HEK293T (cell line): ENCODE measurements at regions not wholly inside any gene's neighbourhood (a gene's known extent, or its start where the extent isn't known, plus 50 kb on each side); places are given as distances from the start of the nearest gene placed in this dataset.

ENCODE experiments used
- CTCF ChIA-PET: fragments of 350-600 bp; formaldehyde crosslinking; extraction: SDS; loops from one replicate; lab custom pipeline; 2021; ENCODE audit warnings: antibody characterized with exemption, inconsistent platforms; lab: Yijun Ruan, JAX
- POLR2A ChIA-PET: fragments of 350-600 bp; formaldehyde crosslinking; extraction: SDS; loops from one replicate; lab custom pipeline; 2020; ENCODE audit warnings: antibody characterized with exemption, inconsistent platforms; lab: Yijun Ruan, JAX
- DNase-seq: peaks from one replicate; pipeline ENCODE4 v3.0.0; 2012; ENCODE audit warnings: mixed read lengths; ENCODE audit errors: extremely low spot score
- ARNT ChIP-seq: fragments of 450-650 bp; IDR thresholded peaks from 2 replicates; pipeline ENCODE4 v1.6.1; 2017; ENCODE audit warnings: mild to moderate bottlenecking
- BHLHE40 ChIP-seq: fragments of 450-650 bp; IDR thresholded peaks from 2 replicates; pipeline ENCODE4 v1.6.1; 2016; ENCODE audit warnings: mild to moderate bottlenecking, moderate library complexity, borderline replicate concordance
- CTBP1 ChIP-seq: fragments of 450-650 bp; IDR thresholded peaks from 2 replicates; pipeline ENCODE4 v1.6.1; 2016; ENCODE audit warnings: borderline replicate concordance
- ELF4 ChIP-seq: fragments of 450-650 bp; IDR thresholded peaks from 2 replicates; pipeline ENCODE4 v1.6.1; 2017; ENCODE audit warnings: antibody characterized with exemption
- FOXA1 ChIP-seq: fragments of 450-650 bp; IDR thresholded peaks from 2 replicates; pipeline ENCODE4 v1.6.1; 2016; ENCODE audit warnings: mild to moderate bottlenecking
- FOXK2 ChIP-seq: fragments of 450-650 bp; IDR thresholded peaks from 2 replicates; pipeline ENCODE4 v1.6.1; 2016; ENCODE audit warnings: mild to moderate bottlenecking
- FOXM1 ChIP-seq: fragments of 450-650 bp; IDR thresholded peaks from 2 replicates; pipeline ENCODE4 v1.6.1; 2017; ENCODE audit warnings: mild to moderate bottlenecking, borderline replicate concordance
- HDGF ChIP-seq: fragments of 450-650 bp; IDR thresholded peaks from 2 replicates; pipeline ENCODE4 v1.6.1; 2017; ENCODE audit warnings: antibody characterized with exemption, borderline replicate concordance
- L3MBTL2 ChIP-seq: fragments of 450-650 bp; conservative IDR thresholded peaks from 2 replicates; pipeline ENCODE4 v1.6.1; 2016; ENCODE audit warnings: mild to moderate bottlenecking
- LEF1 ChIP-seq: fragments of 450-650 bp; IDR thresholded peaks from 2 replicates; pipeline ENCODE4 v1.6.1; 2017; ENCODE audit warnings: mild to moderate bottlenecking, borderline replicate concordance
- NFRKB ChIP-seq: fragments of 450-650 bp; IDR thresholded peaks from 2 replicates; pipeline ENCODE4 v1.6.1; 2016; ENCODE audit warnings: mild to moderate bottlenecking, moderate library complexity
- PKNOX1 ChIP-seq: fragments of 450-650 bp; IDR thresholded peaks from 2 replicates; pipeline ENCODE4 v1.6.1; 2016
- SP1 ChIP-seq: fragments of 450-650 bp; IDR thresholded peaks from 2 replicates; pipeline ENCODE4 v1.6.1; 2017
- SUZ12 ChIP-seq: fragments of 450-650 bp; IDR thresholded peaks from 2 replicates; pipeline ENCODE4 v1.6.1; 2016; ENCODE audit warnings: mild to moderate bottlenecking
- TARDBP ChIP-seq: fragments of 450-650 bp; IDR thresholded peaks from 2 replicates; pipeline ENCODE4 v1.6.1; 2016
- ZNF384 ChIP-seq: fragments of 450-650 bp; IDR thresholded peaks from 2 replicates; pipeline ENCODE4 v1.6.1; 2016

GRCh38 chr3:188950832-188951489 is 220.8 kb upstream of the TPRG1 start:
- ChIA-PET CTCF (interaction anchor here (0.7 to 1.2 kb wide), 3 partner anchors 168 to 1211 kb away, joined by 3 read pairs; no protein-coding TSS in a partner anchor), POLR2A (no interaction called here)
- no peak for DNase-seq
- TF ChIP-seq HDGF: no peak
- TF ChIP-seq FOXA1: no peak
- no peak for TF ChIP-seq FOXK2
- no peak for TF ChIP-seq BHLHE40

- ChIA-PET POLR2A (no interaction called here), CTCF (interaction anchor here (0.7 kb wide), 1 partner anchor 169 kb away, joined by 3 read pairs; no protein-coding TSS in a partner anchor)
- TF ChIP-seq NFRKB (no peak), SP1 (no peak)
- DNase-seq: no peak
Measured at GRCh38 chr3:188951734-188952133, 220.0 kb upstream of the TPRG1 start.

GRCh38 chr3:188954590-188955208 is 217.1 kb upstream of the TPRG1 start:
- POLR2A ChIA-PET: no interaction called here
- CTCF ChIA-PET: interaction anchor here (0.6 to 3.8 kb wide), 9 partner anchors 192 to 1215 kb away, joined by 3 to 60 read pairs (median 3); partner anchors contain the start of gene BCL6

GRCh38 chr3:188955919-188956318 is 215.9 kb upstream of the TPRG1 start:
- no peak for TF ChIP-seq TARDBP
- no peak for TF ChIP-seq ARNT
- no peak for TF ChIP-seq L3MBTL2
- TF ChIP-seq LEF1: no peak
- TF ChIP-seq NFRKB: no peak
- no peak for TF ChIP-seq SUZ12
- no peak for TF ChIP-seq BHLHE40
- no peak for TF ChIP-seq FOXA1
- TF ChIP-seq SP1: no peak
- TF ChIP-seq HDGF: no peak
- no peak for TF ChIP-seq FOXK2
- no peak for TF ChIP-seq CTBP1
- no peak for TF ChIP-seq ZNF384
- POLR2A ChIA-PET: no interaction called here
- DNase-seq: no peak
- CTCF ChIA-PET: interaction anchor here (0.6 to 3.8 kb wide), 2 partner anchors 1216 to 1226 kb away, joined by 4 to 60 read pairs; no protein-coding TSS in a partner anchor

More at GRCh38 chr3:188954590-188955208, 217.1 kb upstream of the TPRG1 start:
- TF ChIP-seq CTBP1 (no peak), ELF4 (no peak), SUZ12 (no peak), FOXM1 (no peak), ZNF384 (no peak), FOXK2 (no peak), TARDBP (no peak), FOXA1 (no peak), ARNT (no peak), SP1 (no peak), NFRKB (no peak), HDGF (no peak), PKNOX1 (no peak), LEF1 (no peak), L3MBTL2 (no peak)
- peak; percentile 71 for DNase-seq

GRCh38 chr3:188956839-188957489 is 214.8 kb upstream of the TPRG1 start:
- peak; percentile 8 for DNase-seq
- TF ChIP-seq NFRKB: no peak
- POLR2A ChIA-PET: no interaction called here
- CTCF ChIA-PET: interaction anchor here (0.6 kb wide), 1 partner anchor 870 kb away, joined by 4 read pairs; no protein-coding TSS in a partner anchor

- ChIA-PET POLR2A (no interaction called here), CTCF (no interaction called here)
- DNase-seq: no peak
- no peak for TF ChIP-seq FOXK2
- no peak for TF ChIP-seq NFRKB
- TF ChIP-seq FOXM1: no peak
- TF ChIP-seq ARNT: no peak
Measured at GRCh38 chr3:188959013-188959412, 212.8 kb upstream of the TPRG1 start.

- ChIA-PET CTCF (interaction anchor here (0.6 kb wide), 1 partner anchor 194 kb away, joined by 3 read pairs; no protein-coding TSS in a partner anchor), POLR2A (no interaction called here)
- TF ChIP-seq BHLHE40: no peak
- no peak for TF ChIP-seq TARDBP
- no peak for TF ChIP-seq CTBP1
- TF ChIP-seq PKNOX1: no peak
- TF ChIP-seq SP1: no peak
- no peak for TF ChIP-seq ELF4
- TF ChIP-seq ZNF384: no peak
- no peak for TF ChIP-seq ARNT
- TF ChIP-seq FOXA1: no peak
- TF ChIP-seq FOXM1: no peak
- TF ChIP-seq HDGF: no peak
- TF ChIP-seq NFRKB: no peak
- TF ChIP-seq LEF1: no peak
- TF ChIP-seq SUZ12: no peak
- TF ChIP-seq FOXK2: no peak
- no peak for TF ChIP-seq L3MBTL2
- DNase-seq: no peak
Measured at GRCh38 chr3:188962253-188963247, 209.2 kb upstream of the TPRG1 start.
